HPDE6-E6E7 (cell line): ENCODE measurements at regions not wholly inside any gene's neighbourhood (a gene's known extent, or its start where the extent isn't known, plus 50 kb on each side); places are given as distances from the start of the nearest gene placed in this dataset.
"Not testable (repeated sequence)": the region's sequence is repeated elsewhere in the genome, so short reads cannot be mapped to it uniquely, and the experiment has no call there.

ENCODE experiments used
- DNase-seq: peaks from one replicate; pipeline ENCODE4 v3.0.0; 2011; ENCODE audit warnings: missing footprints; ENCODE audit errors: extremely low spot score

DNA sequence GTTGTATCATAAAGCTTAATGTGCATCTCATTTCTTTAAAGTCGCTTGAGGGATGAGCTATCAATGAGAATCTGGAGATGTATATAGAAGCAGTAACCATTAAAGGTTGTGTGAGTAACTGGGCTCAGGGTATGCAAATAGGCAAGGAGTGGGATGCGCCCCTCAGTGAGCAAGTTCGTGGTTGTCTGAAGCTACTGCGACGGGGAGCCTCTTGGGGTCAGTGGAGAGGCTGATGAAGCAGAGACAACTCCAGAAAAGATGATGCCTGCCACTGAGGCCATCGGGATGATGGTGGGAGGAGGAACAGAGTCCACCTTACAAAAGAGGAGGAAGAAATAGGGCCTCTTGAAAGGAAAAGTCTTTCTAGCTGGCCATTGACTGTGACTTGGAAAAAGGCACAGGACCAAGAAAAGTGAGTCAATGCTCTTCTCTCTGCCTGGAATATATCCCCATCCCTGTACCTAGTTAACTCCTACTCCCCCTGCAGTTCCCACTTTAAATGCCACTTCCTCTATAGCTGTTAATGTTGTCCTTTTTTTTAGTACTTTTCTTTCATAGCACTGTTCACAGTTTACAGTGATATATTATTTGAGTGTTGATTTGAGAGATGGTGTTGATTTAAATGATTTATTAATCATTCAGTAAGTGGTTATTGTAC, 51.4 kb upstream of the LSM6 start:
- no peak for DNase-seq

DNA sequence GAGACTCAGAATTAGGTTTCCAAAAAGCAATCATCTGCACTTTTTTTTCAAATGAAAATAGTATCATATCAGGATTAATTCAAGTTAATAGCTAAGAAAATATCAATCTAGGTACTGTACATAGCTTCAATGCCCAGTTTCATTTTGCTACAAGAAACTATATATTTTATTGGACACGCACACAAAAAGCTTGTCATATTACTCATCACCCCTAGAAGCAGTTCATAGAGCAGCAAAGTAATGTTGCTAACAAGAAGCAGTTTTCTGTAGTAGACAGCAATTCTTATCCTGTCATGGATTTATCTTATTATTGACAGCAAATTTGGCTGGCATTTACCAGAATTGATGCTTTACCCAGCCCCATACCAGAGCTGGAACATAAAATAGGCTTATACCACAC, 52.3 kb upstream of the LSM6 start:
- no peak for DNase-seq

DNA sequence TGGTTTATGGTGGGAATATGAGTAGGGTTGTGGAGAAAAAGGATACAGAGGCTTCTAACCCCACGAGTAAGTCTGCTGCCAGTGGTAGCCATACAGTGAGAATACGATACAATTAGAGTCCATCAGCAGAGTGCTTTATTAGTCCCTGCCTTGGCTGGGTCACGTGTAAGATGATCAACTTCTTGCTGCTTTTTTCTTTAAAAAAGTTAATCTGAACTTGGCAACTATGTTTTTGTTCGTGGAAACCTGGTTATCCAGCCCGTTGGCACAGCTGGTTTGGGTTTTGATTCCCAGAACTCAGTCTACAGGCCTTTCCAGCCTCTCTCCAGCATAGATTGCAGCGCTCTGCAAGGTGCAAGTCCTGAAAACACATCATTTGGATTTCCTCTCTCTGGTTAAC, 53.1 kb upstream of the LSM6 start:
- no peak for DNase-seq

DNA sequence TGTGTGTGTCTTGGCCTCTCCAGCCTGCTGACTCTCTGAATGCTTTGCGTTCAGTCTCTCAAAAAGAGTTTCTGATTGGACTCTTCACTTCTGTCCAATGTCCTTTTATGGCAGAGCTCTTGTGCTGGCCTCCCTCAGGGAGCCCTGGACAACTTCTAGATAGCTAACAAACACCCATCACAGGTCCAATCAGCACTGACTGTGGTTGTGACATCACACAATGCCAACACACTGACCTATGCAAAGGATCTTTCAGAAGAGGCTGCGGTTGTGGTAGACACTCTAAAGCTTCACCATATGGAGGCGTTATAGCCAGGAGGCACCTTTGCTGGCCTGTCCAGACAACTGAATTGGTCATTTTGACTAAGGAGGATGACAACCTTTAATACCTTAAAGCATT, 53.8 kb upstream of the LSM6 start:
- DNase-seq = no peak

DNA sequence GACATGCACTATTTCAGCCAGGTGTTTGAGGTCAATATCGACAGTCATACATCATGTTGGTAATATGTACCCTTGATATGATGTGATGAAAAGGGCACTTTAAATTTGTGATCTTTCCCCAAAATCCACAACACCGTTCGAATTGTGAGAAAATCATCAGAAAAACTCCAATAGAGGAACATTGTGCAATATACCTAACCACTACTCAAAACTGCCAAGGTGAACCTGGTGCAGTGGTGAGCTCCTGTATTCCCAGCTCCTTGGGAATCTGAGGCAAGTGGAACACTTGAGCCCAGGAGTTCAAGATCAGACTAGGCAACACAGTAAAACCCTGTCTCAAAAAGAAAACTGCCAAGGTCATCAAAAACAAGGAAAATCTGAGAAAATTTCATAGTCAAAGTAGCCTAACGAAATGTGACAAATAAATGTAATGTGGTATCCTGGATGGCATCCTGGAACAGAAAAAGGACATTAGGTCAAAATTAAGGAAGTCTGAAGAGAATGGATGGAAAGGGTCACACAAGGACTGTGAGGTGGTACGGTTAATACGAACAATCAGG, 55.6 kb upstream of the LSM6 start:
- DNase-seq = no peak

DNA sequence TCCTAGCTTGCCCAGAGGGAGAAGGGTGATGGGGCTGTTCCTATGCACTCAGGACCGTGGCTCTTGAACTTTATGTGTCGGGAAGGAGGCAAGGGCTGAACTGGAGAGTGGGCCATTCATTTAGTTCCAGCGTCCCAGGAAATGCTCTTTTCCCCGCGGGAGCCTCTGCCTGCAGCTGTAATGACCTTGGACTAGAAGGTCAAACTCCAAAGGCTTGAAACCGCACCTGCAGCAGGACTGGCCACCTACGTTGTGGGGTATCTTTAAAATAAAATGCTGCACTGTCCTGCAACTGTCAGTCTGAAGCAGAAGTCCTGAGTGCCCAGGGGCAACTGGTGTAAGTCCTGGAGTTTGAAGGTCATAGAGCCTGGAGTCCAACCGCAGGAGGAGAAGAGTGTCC, 61.5 kb upstream of the LSM6 start:
- no peak for DNase-seq

DNA sequence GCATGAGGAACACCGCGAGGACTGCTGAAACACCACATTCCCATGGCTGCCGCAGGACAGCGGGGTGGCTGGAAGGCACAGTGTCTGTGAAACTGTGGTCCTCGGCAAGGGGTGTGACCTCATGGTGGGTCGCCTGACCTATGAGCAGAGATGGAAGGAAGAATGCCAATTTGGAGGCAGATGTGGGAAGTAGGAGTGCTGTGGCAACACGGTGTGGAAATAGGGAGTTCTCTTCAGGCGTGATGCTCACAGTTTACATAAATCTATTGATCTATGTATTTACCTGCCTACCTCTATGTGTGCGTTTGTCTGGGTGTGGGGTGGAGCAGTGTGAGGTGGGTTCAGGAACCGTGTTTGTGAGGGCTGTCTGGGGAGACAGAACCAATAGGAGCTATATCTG, 62.3 kb upstream of the LSM6 start:
- DNase-seq = no peak

DNA sequence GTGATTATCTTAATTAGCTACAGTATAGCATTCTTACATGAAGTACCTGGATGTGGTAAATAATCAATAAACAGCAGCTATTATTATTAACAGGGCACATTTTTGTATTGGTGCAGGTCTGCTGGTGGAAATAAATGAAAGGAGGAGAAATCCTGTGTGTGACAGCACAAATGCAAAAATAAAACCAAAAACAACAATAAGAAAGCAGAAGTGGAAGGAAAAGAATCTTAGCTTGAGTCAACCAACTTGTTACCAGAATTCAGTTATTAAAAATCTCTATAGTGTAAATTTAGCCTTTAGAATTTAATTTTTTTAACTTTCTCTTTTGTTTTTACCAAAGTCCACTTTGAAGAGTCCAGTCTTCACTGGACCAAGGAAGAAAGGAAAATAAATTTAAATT, 63.1 kb upstream of the LSM6 start:
- no peak for DNase-seq

DNA sequence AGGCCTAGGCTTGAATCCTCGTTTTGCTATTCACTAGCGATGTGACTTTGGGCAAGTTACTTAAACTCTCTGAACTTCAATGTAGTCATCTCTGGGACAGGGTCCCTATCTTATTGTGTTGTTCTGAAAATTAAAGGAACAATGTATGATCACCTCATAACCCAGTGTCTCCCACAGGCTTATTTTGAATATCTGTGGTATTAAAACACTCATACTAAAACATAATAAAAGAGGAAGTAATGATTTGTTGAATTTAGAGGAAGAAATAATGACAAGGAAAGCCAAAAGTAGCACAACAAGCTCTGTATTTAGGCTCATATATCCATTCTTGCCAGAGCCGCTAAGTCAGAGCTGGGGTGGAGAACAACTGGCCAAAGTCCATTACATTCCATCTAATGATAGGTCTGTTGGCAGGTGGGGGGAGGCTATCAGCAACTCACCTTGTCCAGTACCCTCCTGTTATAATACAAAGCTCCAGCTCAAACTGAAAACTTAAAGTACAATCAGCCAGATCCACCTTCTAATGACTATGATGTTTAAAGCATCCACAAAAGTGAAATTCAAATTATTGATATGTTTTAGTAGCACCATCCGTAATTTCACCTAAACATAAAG, 64.5 kb upstream of the LSM6 start:
- no peak for DNase-seq

DNA sequence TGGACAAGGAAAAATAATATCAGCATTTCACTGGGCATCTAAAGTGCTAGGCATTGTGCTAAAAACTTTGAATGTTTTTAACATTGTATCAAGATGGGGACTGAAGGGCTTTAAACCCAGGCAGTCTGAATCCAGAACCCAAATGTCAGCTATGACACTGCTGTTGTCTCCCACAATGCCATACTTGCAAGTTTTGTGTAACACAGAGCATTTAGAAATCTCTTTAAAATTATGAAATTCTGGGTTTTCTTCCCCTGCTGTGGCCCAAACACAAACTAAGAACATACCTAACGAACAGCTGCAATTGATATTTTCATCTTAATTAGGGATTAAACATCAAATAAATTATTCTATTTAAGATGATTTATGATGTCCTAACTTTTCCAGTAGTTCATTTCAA, 66.8 kb upstream of the LSM6 start:
- no peak for DNase-seq

DNA sequence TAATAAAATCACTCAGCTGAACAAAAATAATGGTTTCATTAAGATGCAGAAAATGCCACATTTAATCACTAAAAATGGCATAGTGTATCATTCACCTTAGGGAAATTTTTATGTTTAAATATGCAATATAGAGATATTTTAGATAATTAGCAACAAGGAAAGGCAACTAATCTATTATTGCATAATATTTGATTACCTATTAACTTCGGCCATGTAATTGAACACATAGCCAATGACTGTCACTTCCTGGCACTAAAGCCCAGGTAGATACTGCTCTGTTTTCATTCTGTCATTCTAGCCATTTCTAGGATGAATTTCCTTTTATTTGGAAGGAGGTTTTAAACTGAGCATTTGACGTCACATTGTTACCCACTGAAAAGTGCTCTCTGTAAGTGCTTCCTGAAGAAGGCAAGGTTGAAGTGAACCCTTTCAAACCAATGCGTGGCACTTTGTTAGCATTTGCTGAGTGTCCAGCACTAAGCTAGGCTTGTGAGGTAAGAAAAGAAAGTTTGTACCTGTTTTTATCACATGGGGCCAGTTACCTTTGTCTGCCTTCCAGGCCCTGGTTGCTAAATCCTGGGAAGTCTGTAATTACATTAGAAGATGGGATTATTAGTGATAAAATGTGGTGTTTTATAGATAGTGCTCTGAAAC, 67.8 kb upstream of the LSM6 start:
- DNase-seq = no peak

DNA sequence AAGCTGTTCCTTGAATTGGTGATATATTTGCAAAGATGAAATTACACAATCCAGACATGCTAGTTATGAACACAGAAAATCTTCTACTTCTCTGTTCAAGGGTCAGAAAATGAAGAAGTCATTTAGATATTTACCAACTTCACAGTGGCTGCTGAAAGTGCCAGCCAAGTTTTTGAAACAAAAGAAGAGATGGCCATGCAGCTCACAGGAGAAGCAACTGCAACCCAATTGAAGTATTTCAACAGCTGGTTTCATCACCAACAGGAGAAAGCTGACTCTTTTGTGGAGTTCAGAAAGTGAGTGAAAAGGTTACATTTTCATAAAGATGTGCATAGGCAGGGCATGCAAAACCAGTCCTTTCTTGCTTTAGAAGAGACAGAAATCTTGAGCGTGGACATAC, 70.1 kb upstream of the LSM6 start:
- DNase-seq = no peak

DNA sequence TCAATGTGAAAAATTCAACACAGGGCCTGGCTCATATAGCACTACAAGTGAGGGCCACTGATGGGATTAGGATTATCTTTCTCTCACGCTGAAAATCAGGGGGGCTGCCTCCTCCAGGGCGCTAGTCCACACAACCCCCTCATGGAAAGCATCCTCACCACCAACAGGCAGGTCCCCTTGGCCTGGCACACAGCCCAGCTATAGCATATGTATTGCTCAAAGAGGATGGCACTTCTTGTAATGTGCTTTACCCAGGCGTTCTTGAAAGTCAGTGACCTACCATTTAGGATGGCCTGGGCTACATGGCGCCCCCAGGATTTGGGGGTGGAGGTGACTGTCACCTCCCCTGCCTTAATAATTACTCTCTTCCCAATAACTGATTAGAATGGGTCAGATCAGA, 71.0 kb upstream of the LSM6 start:
- DNase-seq = no peak

DNA sequence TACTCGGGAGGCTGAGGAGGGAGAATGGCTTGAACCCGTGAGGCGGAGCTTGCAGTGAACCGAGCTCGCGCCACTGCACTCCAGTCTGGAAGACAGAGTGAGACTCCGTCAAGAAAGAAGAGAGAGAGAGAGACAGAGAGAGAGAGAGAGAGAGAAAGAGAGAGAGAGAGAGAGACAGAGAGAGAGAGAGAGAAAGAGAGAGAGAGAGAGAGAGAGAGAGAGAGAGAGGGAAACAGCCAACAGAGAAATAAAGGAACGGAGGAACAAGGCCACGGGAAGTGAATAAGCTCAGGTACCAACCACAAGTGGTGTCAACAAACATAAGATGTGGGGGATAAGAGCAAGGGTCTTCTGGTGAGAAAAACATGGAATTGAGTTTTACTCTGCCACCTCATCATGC, 71.5 kb upstream of the LSM6 start:
- DNase-seq = not testable (repeated sequence)

DNA sequence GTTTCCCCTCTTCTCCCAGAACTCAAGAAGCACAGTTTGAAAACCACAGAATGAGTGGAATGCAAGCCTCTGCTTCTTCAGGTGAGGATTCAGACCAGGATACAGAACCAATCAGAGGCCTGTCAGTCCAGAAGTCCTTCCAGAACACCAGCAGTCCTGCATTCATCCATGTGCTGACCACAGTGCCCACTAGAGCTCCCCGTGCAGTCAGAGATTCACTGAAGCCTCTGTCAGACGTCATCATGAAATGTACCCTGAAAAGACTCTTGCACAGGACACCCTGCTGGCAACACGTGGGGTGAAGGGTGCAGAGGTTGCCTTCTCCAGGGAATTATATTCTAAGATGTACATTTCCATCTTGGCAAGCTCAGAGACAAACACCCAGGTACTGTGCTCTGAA, 75.9 kb upstream of the LSM6 start:
- no peak for DNase-seq

DNA sequence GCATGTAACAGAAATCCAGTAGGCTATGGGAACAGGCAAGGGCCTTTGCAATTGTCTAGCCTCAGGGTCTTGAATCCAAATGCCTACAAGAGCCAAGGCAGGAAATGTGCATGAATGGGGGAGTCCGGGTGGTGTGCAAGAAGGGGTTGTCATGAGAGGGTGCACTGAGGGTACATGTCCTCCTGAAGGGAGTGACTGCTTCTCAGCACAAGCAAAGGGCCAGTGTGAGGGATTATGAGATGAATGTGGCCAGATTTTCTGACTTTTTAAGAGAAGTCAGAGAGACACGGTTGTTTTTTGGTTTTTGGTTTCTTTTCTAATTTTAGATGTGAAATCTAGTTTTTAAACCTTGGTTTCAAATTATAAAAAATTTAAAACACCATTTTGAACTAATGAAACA, 76.5 kb upstream of the LSM6 start:
- DNase-seq = no peak

DNA sequence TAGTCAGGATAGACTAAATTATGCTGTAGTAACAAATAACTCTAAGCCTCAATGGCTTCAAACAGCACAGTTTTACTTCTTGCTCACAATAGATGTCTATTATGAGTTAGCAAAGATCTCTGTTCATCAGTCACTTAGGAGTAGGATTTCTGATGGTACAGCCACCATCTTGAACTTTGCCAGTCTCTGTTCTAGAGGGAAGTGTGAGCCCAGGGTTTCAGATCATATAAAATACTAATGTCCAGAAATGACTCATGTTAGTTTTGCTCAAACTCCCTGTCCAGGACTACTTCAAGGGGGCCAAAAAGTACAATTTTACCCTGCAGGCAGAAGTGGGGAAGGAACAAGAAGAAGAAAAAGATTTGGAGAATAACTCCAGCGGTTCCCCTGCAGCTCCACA, 77.1 kb upstream of the LSM6 start:
- no peak for DNase-seq

DNA sequence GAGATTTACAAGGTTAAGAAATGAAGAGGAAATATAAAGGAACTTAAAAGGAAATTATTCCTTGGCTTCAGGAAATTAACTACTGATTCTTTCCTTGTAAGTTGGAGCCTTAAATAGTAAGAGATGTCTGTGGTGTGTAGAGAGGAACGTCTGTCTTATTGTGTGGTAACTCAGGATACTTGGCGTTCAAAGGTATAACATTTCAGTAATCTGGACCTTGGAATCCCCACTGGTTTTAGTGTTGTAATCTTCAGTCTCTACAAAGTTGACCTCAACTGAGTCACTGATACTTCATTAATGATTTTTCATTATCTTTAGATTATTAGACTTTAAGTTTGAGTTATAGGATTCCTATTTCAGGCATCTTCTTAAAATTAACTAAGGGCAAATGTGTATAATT, 79.1 kb upstream of the LSM6 start:
- no peak for DNase-seq

DNA sequence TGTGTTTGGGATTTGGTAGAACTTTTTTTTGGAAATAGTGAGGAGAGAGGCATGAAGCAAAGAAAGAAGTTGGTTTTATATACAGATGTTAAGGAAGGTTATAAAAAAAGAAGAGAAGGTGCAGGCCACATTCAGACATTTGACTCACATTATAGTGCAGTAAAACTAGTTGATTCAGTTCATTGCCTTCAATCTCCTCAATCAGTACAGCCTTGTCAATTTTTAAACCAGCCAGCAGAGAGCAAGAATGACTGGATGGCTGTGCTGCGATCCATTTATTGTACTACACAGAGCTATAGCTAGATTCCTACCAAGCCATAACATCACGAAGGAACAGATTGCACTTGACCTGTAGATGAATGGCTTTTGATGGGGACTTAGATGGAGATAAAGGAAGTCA, 79.7 kb upstream of the LSM6 start:
- no peak for DNase-seq

DNA sequence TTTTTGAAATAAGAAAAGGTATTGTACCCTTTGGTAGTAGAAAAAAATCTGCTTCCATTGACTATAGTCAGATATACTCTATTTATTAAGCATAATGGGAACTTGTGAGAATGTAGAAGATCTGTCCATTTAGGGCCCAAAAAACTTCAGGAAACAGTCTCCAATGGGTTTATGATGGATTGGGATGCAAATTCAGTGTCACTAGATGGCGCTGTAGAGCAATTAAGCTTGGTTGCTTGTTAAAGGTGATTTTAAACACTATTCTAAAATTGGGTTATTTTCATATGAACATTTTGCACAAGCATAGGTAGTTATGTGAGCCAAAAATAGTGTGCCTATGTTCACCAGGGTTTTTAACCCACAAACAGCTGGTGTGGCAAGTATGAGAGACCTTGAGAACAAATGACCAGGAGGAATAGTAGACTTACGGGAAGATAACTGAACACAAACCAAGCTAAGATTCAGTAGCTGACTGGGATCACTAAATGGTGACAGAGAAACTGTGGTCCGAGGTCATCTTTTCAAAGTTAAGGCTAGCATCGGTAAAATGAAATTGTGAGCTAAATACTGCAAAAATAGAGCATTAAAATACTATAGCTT, 80.3 kb upstream of the LSM6 start:
- DNase-seq = peak; percentile 7

DNA sequence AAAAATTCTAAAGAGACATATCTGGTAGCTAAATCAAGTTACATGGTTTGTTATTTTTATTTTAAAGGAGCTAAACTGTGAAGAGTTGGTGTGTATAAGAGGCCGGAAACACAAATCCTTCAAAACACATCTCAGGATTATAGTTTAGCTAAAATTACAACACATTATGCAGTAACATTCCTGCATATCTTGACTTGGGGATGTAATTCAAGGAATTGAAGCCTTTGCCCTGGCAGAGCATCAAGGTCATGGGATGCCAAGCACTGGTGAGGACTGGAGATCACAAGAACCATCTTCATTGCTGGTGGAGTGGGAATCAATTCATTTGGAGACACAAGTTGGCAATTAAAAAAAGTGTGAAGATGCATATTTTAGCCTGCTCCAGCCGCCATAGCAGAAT, 86.8 kb upstream of the LSM6 start:
- no peak for DNase-seq

DNA sequence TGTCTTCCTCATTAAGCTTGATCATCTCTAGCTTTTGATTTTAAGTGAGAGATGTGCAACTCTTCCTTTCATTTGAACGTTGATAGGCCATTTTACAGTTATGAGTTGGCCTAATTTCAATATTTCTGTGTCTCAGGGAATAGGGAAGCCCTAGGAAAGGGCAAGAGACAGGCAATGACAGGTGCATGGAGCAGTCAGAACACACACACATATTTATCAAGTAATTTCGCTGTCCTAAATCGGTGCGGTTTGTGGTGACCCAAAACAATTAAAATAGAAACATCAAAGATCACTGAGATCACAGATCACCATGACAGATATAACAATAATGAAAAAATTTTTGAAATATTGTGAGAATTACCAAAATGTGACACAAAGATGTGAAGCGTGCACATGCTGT, 87.7 kb upstream of the LSM6 start:
- DNase-seq = no peak

DNA sequence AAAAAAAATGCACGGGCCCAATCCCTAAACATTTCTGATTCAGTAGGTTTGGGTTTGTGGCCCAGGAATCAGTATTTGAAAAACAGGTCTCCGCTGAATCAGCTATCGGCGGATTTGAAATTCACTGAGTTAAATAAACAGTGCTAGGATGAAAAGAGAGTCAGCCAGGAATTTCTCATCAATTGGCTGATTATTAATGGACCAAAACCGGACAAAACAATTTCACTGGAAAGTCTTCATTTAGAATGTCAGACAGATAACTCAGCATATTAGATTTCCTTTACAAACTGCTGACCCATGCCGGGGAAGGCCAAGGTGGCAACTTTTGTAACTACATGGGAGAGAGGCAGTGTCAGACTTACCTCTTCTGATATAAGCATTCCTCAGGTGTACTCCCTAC, 99.4 kb upstream of the LSM6 start:
- no peak for DNase-seq
